ENCODE measurements at regions not wholly inside any gene's neighbourhood (a gene's known extent, or its start where the extent isn't known, plus 50 kb on each side); places are given as distances from the start of the nearest gene placed in this dataset.
A peak's percentile ranks its signal among the peaks of the same experiment; 100 is the strongest.

DNA sequence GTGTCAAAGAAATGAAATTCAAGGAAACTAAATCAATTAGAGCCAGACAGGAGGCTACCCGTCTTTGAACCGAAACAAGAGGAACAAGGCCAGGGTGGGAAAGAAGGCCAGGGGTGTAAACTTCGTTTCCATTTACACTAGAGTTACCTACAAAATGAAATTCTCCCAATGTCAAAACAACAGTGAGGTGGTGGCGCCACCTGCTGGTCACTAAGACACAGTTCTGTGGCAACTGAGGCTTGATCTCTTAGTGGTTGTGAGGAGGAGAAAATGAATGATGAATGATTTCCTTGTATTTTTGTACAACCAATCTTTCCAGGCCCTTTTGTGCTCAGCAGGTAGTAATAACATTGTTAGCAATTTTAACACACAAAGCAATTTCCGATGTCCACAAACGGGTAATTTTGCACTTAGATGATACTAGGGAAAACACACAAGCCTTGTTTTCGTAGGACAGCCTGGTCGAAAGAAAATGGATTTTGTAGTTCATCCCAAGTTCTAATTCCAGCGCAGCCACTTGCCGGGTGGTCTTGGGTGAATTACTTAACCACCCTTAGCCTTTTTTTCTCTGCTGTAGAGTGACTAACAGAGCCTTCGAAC is 54.8 kb upstream of the SOD1 start:
- Histone ChIP-seq H4K20me1 (replicated peaks; ENCODE audit: control insufficient read depth, extremely low read depth, insufficient read depth, low read length) (no peaks in the 10 kb centered on the region), H3K9ac (replicated peaks; ENCODE audit: extremely low read depth, insufficient read depth, low read length) (no peak overlapping the region), H2AFZ (ENCODE audit: low read depth, low read length) (no peak overlapping the region), H3K79me2 (ENCODE audit: control insufficient read depth, insufficient read depth, low read length) (no peaks in the 10 kb centered on the region), H3K4me2 (ENCODE audit: insufficient read depth, low read length) (no peak overlapping the region), H3K9me3 (replicated peaks; ENCODE audit: control insufficient read depth, insufficient read depth, low read length) (no peaks in the 10 kb centered on the region), H3K36me3 (ENCODE audit: control insufficient read depth in 2 of 2, extremely low read depth in 1 of 2, insufficient read depth in 2 of 2, low read length in 2 of 2) (no peaks in the 10 kb centered on the region), H3K27me3 (ENCODE audit: control insufficient read depth in 2 of 2, insufficient read depth in 2 of 2, low read length in 2 of 2) (no peaks in the 10 kb centered on the region), H3K4me1 (ENCODE audit: control insufficient read depth, extremely low read depth, insufficient read depth, low read length) (no peaks in the 10 kb centered on the region), H3K9me1 (replicated peaks; ENCODE audit: control insufficient read depth, extremely low read depth, insufficient read depth, low read length) (no peaks in the 10 kb centered on the region), H3K27ac (ENCODE audit: insufficient read depth, low read depth, low read length) (no peak overlapping the region), H3K4me3 (replicated peaks in 1 of 3; ENCODE audit: insufficient read depth in 1 of 3, low read depth in 1 of 3, low read length in 3 of 3) (no peak overlapping the region)
- intact Hi-C loops (cut with micrococcal nuclease) (loop anchor here (1.0 to 2.0 kb wide), 5 partner anchors 23 to 506 kb away; no protein-coding TSS in a partner anchor), dilution Hi-C loops (cut with MboI; ENCODE audit: extremely low pct_ligation_motif_present, low sequenced_read_pairs) (no loop called here)
- TF ChIP-seq MYC (IDR thresholded peaks at IDR 0.05; ENCODE audit: low read depth, low read length) = no peak
- TF ChIP-seq, protein P1, sequence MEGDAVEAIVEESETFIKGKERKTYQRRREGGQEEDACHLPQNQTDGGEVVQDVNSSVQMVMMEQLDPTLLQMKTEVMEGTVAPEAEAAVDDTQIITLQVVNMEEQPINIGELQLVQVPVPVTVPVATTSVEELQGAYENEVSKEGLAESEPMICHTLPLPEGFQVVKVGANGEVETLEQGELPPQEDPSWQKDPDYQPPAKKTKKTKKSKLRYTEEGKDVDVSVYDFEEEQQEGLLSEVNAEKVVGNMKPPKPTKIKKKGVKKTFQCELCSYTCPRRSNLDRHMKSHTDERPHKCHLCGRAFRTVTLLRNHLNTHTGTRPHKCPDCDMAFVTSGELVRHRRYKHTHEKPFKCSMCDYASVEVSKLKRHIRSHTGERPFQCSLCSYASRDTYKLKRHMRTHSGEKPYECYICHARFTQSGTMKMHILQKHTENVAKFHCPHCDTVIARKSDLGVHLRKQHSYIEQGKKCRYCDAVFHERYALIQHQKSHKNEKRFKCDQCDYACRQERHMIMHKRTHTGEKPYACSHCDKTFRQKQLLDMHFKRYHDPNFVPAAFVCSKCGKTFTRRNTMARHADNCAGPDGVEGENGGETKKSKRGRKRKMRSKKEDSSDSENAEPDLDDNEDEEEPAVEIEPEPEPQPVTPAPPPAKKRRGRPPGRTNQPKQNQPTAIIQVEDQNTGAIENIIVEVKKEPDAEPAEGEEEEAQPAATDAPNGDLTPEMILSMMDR (IDR thresholded peaks at IDR 0.05; ENCODE audit: extremely low read depth in 1 of 2, insufficient read depth in 1 of 2, low read depth in 1 of 2, low read length in 2 of 2) = peak; percentile 73 to 82
- ChIA-PET POLR2A (no interaction called here), CTCF (interaction anchor here (0.6 to 8.4 kb wide), 11 partner anchors 8 to 506 kb away, joined by 3 to 89 read pairs (median 3); no protein-coding TSS in a partner anchor)
- FAIRE-seq (peak; percentile 93), DNase-seq (ENCODE audit: low read depth, low spot score) (peak; percentile 66)
- BruUV-seq (replicated peaks) = no TSS peak

GRCh38 chr21:31599563-31599962 is 59.9 kb upstream of the SOD1 start:
- dilution Hi-C loops (cut with MboI; ENCODE audit: extremely low pct_ligation_motif_present, low sequenced_read_pairs) = no loop called here
- TF ChIP-seq EZH2 (IDR thresholded peaks at IDR 0.05; ENCODE audit: borderline replicate concordance, low read depth, low read length, severe bottlenecking) = no peak
- no peak for TF ChIP-seq GATA2 (IDR thresholded peaks at IDR 0.05; ENCODE audit: insufficient read depth, insufficient read length, low read depth, low read length)
- TF ChIP-seq, protein P2, sequence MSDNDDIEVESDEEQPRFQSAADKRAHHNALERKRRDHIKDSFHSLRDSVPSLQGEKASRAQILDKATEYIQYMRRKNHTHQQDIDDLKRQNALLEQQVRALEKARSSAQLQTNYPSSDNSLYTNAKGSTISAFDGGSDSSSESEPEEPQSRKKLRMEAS (IDR thresholded peaks at IDR 0.05; ENCODE audit: insufficient read depth, insufficient read length) = no peak
- ChIA-PET CTCF (interaction anchor here (0.7 to 8.4 kb wide), 2 partner anchors 378 to 400 kb away, joined by 3 to 89 read pairs; no protein-coding TSS in a partner anchor), POLR2A (no interaction called here)
- DNase-seq (ENCODE audit: low read depth, low spot score) (no peak), FAIRE-seq (no peak)
- H3K36me3 ChIP-seq (ENCODE audit: control insufficient read depth in 2 of 2, extremely low read depth in 1 of 2, insufficient read depth in 2 of 2, low read length in 2 of 2) = no peaks in the 10 kb centered on the region
- no peaks in the 10 kb centered on the region for H3K9me3 ChIP-seq (replicated peaks; ENCODE audit: control insufficient read depth, insufficient read depth, low read length)
- intact Hi-C loops (cut with micrococcal nuclease) = no loop called here
- H3K4me1 ChIP-seq (ENCODE audit: control insufficient read depth, extremely low read depth, insufficient read depth, low read length) = no peaks in the 10 kb centered on the region
- no peaks in the 10 kb centered on the region for H3K9me1 ChIP-seq (replicated peaks; ENCODE audit: control insufficient read depth, extremely low read depth, insufficient read depth, low read length)
- no peak overlapping the region for H3K4me3 ChIP-seq (replicated peaks in 1 of 3; ENCODE audit: insufficient read depth in 1 of 3, low read depth in 1 of 3, low read length in 3 of 3)
- no peak overlapping the region for H2AFZ ChIP-seq (ENCODE audit: low read depth, low read length)
- H4K20me1 ChIP-seq (replicated peaks; ENCODE audit: control insufficient read depth, extremely low read depth, insufficient read depth, low read length) = no peaks in the 10 kb centered on the region
- no peak overlapping the region for H3K9ac ChIP-seq (replicated peaks; ENCODE audit: extremely low read depth, insufficient read depth, low read length)
- H3K27ac ChIP-seq (ENCODE audit: insufficient read depth, low read depth, low read length) = no peak overlapping the region
- H3K27me3 ChIP-seq (ENCODE audit: control insufficient read depth in 2 of 2, insufficient read depth in 2 of 2, low read length in 2 of 2) = no peaks in the 10 kb centered on the region
- H3K4me2 ChIP-seq (ENCODE audit: insufficient read depth, low read length) = no peak overlapping the region
- no peaks in the 10 kb centered on the region for H3K79me2 ChIP-seq (ENCODE audit: control insufficient read depth, insufficient read depth, low read length)
- BruUV-seq (replicated peaks) = no TSS peak
